ENCODE measurements at regions not wholly inside any gene's neighbourhood (a gene's known extent, or its start where the extent isn't known, plus 50 kb on each side); places are given as distances from the start of the nearest gene placed in this dataset.

- TF ChIP-seq CTCF (IDR thresholded peaks at IDR 0.05; ENCODE audit: low read length) (no peak), EZH2phosphoT487 (IDR thresholded peaks at IDR 0.05; ENCODE audit: low read length) (no peak)
Measured at GRCh38 chr7:118011652-118012051, 138.4 kb upstream of the CTTNBP2 start.

Measured in MM.1S (cell line).